GM19238 (cell line): ENCODE measurements at regions not wholly inside any gene's neighbourhood (a gene's known extent, or its start where the extent isn't known, plus 50 kb on each side); places are given as distances from the start of the nearest gene placed in this dataset.

Experiments used
- DNase-seq: peaks from one replicate; pipeline ENCODE4 v3.0.0; 2011; ENCODE audit warnings: low spot score; ENCODE audit not compliant: insufficient read length

DNA sequence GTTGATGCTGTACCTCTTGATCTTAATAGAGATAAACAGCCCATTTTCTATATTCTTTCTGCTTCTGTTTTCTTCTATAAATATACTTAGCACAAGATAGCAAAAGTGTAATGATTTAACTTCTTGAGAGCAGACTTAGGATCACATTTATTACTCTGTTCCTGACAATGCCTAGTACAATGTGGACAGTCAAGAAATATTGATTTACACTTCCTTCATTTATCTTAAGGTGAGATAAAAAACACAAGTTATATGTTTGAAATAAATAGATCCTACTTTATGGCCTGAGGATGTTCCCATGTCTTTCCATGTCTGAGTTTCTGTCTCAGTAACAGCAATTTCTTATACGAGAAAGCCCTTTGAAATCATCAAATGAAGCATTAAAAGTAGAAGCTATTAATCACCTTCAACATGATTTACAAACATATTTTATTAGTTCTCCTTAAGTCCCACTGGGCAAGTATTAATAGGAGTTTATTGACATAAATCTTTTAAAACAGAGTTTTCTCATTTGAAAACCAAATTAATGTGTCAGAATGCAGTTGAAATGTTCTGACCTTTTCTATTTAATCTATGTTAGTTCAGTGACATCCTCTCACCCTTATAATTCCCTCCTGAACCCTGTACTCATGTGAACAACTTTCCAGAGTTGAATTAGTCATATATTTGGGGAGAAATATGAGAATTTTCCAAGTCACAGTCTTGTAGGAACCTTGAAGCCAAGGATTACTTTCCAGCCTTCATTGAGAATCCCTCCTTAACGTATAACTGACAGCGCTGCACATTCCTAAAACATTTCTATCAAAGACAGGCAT, 1611.7 kb upstream of the TENM4 start:
- DNase-seq = no peak

DNA sequence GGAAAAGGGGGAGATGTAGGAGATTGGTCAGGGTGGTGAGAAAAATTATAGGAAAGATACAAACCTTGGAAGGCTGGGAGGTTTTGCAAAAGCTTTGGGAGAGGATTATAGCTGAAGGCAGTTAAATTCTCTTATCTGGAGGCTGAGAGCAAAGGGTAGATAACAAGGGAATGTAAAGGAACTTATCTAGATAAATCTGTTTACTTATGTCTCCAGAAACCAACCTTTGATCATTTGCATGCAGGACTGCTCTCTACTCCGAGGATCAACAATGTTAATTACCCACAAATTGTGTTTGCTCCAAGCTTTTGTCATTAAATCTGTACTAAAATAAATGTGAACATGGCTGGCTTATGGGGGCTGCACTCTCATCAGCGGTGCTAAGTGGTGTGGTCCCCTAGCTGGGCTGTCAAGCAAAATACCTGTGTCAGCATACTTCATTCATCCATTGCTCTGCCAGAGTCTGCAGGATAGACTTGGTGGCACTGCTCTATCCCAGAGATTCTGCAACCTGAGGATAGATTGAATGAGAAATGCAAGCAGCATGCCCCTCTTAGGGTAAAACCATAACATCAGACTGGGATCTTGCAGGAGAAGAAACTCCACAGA, 1599.2 kb upstream of the TENM4 start:
- no peak for DNase-seq

DNA sequence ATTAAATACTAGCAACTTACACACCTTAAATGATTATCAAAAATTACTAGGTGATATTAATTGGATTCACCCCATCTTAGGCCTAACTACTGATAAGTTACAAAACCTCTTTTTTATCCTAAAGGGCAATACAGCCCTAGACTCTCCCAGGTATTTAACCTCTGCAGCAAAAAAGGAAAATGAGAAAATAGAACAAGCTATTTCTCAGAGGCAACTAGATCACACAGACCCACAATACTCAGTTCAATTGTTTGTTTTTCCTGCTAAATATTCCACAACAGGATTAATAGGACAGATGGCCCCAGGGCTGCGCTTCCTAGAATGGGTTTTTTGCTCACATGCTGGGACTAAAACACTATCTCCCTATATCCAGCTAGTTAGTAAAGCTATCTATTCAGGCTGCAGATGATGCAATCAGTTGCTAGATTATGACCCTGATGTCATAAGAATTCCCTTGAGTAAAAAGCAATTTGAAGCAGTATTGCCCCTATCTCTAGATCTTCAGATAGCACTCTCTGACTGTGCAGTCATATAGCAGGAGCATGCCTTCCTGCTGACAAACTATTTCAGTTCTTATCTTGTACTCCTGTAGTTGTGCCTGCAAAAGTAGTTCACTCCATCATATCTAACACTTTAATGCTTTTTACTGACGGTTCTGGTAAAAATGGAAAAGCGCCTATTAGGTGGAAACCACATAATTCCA, 1595.5 kb upstream of the TENM4 start:
- no peak for DNase-seq

DNA sequence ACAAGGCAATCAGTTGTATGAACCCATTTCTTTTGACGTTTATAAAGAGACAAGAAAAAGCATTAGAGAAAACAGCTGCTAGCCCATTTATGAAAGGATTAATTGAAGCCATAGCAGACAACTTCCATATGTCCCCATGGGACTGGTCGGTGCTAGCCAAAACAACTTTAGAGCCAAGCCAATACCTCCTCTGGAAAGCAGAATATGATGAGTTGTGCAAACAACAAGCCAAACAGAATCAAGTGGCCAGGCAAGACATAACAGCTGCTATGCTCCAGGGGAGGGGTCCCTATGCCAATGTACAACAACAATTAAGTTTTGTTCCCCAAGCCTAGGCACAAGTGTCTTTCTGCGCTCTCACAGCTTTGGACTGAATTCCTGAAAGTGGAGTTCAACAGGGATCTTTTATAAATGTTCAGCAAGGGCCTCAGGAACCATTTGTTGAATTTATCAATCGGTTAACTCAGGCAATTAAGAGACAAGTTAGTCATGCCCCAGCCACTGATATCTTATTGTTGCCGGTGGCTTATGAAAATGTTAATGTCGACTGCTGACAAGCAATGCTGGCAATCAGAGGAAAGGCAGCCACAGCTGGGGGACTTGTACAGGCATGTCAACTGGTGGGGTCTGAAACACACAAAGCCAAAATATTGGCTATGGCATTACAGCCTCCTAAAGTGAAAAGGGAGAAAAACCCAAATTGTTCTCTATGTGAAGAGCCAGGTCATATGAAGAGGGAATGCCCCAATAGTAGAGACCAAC, 1593.1 kb upstream of the TENM4 start:
- no peak for DNase-seq

DNA sequence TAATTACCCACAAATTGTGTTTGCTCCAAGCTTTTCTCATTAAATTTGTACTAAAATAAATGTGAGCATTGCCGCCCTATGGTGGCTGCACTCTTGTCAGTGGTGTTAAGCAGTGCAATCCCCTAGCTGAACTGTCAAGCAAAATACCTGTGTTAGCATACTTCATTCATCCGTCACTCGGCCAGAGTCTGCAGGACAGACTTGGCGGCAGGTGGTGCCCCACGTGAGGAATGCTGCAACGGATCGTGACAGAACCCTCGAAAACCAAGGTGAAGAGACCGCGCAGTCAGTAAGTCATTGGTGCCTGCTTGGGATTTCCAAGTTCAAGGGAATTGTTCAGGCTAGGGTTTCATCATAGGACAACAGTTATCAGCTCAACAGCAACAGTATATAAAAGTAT, 1592.1 kb upstream of the TENM4 start:
- DNase-seq = no peak

DNA sequence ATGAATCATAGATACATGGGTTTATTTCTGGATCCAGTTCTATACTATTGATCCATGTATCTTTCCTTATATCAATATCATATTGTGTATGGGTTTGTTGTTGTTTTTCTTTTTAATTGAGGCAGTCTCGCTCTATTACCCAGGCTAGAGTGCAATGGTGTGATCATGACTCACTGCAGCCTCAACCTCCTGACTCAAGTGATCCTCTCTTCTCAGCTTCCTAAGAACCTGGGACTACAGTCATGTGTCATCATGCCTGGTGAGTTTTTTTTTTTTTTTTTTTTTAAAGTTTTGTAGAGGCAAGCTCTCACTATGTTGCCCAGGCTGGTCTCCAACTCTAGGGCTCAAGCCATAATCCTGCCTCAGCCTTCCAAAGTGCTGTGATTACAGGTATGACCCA, 1589.4 kb upstream of the TENM4 start:
- DNase-seq = no peak

DNA sequence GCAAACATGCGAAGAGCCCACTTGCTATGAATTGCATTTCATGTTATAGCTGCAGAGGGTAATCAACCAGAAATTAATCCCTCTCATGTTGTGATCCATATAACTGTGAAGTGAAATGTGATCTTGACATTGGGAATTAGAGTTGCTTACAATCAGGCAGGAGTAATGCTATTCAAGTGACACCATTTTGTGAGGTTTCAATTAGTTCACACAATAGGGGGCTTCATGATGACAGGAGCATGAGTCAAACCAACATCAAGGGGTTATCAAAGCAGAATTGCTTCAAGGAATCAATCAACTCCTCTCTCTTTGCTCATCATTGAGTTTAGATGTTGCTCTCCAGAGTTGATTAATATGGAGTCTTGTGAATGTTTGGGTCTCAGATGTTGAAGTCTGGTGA, 1585.2 kb upstream of the TENM4 start:
- DNase-seq = no peak

DNA sequence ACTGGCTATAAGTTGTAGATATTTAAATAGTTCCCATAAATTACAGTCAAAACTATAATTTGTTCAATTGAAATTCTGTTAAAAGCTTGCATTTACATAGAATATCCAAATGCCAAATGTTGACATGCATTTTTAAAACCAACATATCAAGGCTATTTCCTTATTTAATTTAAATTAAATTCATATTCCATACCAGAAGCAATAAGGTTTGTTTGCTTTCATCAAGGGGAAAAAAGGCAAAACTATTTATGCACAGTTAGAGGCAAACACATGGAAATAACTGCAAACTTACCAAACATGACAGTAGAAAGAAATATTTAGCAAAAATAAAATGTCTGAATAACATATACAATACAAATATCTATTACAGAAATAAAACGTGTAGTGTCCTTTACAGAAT, 1581.2 kb upstream of the TENM4 start:
- no peak for DNase-seq

DNA sequence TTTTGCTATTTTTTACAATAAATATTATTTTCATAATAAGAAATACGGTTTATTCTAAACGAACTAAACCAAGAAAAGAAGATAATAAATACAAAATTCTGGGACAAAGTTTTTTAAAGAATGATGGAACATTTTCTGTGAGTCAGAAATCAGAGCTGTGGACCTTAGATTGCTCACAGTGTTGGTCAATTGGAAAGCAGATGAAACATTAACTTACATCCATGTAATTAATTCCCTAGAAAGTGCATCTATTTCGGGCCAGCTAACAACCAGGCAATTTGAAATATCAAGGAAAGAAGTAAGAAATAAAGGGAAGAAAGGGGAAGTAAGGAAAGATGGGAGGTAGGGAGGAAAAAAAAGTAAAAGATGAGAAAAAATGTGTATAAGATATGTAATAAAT, 1569.8 kb upstream of the TENM4 start:
- DNase-seq = no peak

DNA sequence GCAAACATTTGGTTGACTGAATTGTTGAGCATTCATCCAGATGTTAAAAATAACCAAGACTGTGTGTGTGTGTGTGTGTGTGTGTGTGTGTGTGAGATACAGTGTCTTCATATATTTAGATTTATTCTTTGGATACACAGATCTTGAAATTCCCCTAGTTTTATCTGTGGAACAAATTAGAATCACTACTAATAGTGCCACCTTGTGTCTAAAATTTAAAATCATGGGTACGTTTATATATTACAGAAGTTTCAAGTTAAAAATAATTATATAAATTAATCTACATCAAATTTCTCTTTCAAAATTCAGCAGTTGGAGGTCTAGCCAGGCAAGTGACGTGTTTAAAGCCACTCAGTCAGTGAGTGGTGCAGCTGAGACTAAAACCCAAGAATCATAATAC, 1566.2 kb upstream of the TENM4 start:
- no peak for DNase-seq

DNA sequence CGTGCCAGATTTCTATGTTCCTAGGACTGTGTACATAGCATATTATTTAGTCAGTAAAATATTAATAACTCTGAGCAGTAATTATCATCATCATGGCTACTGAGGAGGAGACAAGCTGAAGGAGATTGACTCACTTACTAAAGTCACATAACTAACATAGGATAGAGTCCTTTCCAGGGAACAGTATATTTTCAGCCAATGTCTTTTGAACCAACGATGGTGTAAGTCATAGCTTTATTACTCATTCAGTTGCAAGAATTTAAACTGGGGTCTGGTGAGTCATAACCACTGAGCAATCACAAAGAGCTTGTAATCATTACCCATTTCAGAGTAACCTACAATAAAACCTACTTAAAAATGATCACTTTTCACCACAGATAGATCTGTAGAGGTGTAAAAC, 1564.8 kb upstream of the TENM4 start:
- DNase-seq = no peak

DNA sequence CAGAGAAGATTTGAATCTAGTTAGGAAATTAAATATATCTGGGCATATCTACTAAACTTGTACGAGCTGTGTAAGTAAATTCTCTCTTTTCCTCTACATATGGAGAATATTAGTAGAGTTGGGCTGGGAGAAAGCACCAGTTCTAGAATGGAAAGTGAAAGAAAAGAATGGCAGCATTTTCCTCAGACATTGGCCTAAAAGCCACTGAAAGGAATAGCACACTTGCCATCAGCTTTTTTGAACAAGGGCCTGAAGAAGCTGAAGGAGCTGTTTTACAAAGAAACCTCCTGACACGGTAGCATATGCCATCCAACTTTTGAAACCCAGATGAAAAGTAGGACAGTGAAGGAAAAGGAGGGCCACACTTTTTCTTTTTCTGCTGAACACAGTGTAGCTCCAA, 1563.7 kb upstream of the TENM4 start:
- DNase-seq = no peak

DNA sequence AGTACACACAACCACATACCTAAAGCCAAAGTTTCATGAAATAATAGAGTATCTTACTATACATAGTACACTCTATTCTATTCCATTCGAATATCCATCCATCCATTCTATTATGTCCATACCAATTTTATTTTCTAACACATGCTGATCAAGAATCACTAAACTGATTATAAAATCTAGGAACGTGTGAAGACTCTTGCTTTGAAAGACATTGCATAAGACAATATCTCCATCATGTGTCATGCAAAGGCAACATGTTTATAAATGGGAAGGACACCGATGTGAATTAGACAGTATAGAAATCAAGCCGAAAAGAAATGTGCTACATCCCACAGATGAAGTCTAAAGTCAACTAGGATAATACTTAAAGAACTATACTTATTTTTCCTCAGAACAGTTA, 1561.5 kb upstream of the TENM4 start:
- DNase-seq = no peak

DNA sequence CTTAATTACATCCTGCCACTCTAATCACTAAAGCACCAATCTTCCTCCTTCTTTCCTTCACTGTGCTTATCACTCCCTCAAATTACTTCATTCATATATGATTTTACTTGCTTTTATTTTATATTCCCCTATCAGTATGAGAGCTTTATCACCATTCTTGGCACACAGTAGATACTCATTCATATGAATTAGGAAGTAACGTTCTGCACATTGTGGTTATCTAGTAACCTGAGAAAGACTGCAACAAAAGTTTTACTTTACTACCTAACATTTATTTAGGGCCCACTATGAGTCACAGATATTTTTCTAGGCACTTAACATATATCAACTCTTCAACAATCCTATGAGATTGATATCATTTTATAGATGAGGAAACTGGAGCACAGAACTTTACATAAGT, 1559.9 kb upstream of the TENM4 start:
- no peak for DNase-seq

DNA sequence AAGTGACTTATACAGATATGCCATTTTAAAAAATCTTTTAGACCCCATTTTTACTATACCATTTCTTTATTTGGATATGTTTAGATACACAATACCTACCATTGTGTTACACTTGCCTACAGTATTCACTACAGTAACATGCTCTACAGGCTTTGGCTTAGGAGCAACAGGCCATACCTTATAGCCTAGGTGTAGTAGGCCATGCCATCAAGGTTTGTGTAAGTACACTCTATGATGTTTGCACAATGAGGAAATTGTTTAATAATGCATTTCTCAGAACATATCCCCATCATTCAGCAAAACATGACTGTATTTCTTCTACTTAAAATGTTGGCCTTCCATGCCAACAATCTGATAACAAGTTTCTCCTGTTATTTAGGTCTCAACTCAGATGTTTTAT, 1559.5 kb upstream of the TENM4 start:
- DNase-seq = no peak

DNA sequence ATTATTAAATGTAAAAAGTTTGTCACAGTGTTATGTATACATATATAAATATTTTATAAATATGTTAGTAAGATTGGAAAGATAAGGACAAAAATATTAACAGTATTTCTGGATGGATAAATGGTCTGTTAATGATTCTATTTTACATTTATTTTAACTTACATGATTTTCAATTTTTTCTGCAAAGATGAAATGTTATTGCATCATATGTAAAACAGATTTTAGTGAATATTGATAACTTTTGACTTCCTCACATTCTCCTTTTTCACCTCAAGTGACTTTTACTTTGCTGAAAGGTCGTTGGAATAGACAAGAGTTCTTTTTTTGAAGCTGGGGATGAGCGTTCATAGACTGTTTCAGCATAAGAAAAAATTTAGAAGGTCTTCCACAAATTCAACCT, 1554.7 kb upstream of the TENM4 start:
- no peak for DNase-seq

DNA sequence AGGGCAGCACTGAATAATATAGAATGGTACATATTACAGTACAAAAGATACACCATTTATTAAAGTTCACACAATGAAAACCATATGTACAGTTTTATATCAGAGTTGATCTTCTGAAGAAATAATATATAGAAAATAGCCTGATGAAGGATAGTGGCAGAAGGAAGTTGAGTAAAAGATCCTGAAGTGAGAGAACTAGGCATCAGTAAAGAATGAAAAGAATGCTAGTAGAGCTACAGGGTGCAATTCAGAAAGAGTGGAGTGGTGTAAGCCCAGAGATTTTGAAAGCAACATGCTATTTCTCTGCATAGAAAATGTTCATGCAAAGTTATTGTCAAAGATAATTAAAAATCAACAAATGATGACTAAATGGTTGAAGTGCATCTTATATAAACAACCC, 1552.7 kb upstream of the TENM4 start:
- DNase-seq = no peak

DNA sequence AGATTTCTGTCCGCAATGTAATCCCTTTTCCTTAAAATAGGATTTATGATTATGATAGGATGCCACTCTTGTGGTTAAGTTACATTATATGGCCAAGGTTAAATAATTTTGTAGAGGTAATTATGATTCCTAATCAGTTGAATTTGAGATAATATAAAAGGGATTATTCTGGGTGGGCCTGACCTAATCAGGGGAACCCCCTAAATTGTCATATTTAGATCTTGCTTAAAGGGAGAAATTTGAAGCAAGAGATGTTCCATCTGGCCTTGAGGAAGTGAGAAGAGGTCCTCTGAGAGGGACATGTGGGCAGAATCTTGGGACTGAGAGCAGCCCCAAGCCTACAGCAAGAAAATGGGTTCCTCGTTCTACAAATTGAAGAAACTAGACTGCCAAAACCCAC, 1550.1 kb upstream of the TENM4 start:
- no peak for DNase-seq

DNA sequence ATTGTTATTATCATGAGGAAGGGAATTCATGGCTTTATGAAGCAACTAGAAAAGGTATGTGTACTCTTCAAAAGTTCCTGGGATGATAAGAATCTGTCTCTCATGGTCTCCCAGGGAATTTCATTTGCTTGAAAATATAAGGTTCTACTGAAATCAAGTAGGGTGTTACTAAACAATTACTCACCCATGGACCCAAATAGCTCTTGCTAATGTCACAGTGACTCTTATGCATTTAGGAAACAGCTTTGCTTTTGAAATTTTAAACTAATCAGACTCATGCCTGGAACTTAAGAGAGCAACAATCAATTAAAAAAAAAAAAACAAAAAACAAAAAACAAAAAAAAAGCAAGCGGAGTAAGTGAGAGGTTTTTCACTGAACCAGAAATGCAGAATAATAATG, 1546.3 kb upstream of the TENM4 start:
- DNase-seq = no peak

DNA sequence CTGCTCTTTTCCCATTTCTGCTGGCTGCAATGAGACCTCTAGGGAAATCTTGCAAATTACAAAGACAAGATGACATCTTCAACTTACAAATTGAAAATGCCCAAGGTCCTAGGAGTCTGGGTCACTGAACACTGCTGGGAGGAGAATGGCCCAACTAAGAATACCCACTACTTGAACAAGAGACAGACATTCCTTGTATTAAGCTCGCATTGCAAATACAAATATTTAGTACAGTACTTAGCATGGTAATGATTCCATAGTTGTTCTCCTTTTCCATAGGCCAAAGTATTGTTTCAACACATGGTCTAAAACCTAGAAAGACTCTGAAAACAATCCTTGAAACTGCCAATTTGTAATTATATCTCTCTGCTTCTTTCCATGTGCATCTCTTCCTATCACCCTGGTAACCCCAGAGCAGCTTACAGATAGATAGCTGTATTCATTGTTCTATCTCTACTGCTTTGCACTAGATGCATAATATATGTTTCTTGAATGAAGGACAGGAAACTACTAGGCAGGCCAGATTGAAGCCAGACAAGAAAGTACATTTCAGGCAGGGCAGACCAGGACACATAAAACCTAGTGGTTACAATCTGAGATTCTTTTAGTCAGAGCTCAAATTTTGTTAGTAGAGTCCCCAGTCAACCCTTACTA, 1545.7 kb upstream of the TENM4 start:
- DNase-seq = no peak

DNA sequence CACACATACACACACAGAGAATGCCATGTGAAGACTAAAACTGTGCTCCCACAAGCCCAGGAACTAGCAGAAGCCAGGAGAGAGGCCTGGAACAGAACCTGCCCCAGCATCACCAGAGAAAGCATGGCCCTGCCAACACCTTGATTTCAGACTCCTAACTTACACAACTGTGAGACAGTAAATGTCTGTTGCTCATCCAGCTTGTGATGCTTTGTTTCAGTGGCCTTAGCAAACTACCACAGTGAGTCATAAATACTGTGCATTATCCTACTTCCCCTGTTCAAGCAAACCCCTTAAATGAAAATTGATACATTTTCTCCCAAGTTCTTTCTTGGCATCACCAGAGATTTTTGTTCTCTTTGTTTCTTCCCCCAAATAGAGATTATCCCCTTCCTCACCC, 1539.4 kb upstream of the TENM4 start:
- no peak for DNase-seq

DNA sequence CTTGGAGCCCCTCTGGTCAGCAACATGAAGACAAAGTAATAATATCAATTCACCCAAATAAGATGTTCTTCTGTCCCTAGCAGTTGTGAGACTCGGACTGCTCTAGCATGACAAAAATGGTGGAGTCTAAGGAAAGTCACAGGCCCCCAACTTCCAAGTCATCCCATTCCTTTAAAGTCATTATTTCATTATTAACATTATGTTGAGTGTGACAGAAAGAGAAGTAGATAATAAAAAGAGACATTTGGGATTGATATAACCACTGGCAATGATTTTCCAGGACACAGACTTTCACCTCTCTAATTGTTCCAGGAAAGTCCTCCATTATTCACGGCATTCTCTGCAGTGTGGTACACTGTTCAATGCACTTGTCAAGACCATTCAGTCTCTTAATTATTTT, 1533.0 kb upstream of the TENM4 start:
- no peak for DNase-seq
